HK-2 (cell line): ENCODE measurements at regions not wholly inside any gene's neighbourhood (a gene's known extent, or its start where the extent isn't known, plus 50 kb on each side); places are given as distances from the start of the nearest gene placed in this dataset.

Experiments used
- DNase-seq: peaks from one replicate; pipeline ENCODE4 v3.0.0-alpha.2; 2018; ENCODE audit not compliant: unreplicated experiment

- DNase-seq = no peak
These were observed 272.5 kb downstream of the DHX35 start for GRCh38 chr20:39234520-39235095.

GRCh38 chr20:39233755-39234154 is 271.6 kb downstream of the DHX35 start:
- no peak for DNase-seq

GRCh38 chr20:39227416-39227815 is 265.3 kb downstream of the DHX35 start:
- DNase-seq = no peak

- no peak for DNase-seq
These were observed 263.8 kb downstream of the DHX35 start for GRCh38 chr20:39225978-39226377.

GRCh38 chr20:39225536-39225935 is 263.4 kb downstream of the DHX35 start:
- no peak for DNase-seq

- no peak for DNase-seq
These were observed 260.0 kb downstream of the DHX35 start for GRCh38 chr20:39222101-39222500.

- no peak for DNase-seq
These were observed 254.1 kb downstream of the DHX35 start for GRCh38 chr20:39216195-39216594.

GRCh38 chr20:39214828-39215227 is 252.7 kb downstream of the DHX35 start:
- no peak for DNase-seq

GRCh38 chr20:39213476-39214145 is 251.5 kb downstream of the DHX35 start:
- DNase-seq = no peak

- DNase-seq = no peak
These were observed 249.1 kb downstream of the DHX35 start for GRCh38 chr20:39211060-39211748.

- DNase-seq = no peak
These were observed 248.3 kb downstream of the DHX35 start for GRCh38 chr20:39210341-39211036.

GRCh38 chr20:39206899-39207564 is 244.9 kb downstream of the DHX35 start:
- no peak for DNase-seq

- no peak for DNase-seq
These were observed 233.5 kb downstream of the DHX35 start for GRCh38 chr20:39195582-39196021.

- peak; percentile 8 for DNase-seq
These were observed 228.8 kb downstream of the DHX35 start for GRCh38 chr20:39190666-39191570.

- no peak for DNase-seq
These were observed 226.2 kb downstream of the DHX35 start for GRCh38 chr20:39188266-39188765.

GRCh38 chr20:39181490-39181889 is 219.3 kb downstream of the DHX35 start:
- DNase-seq = no peak

- DNase-seq = no peak
These were observed 214.3 kb downstream of the DHX35 start for GRCh38 chr20:39176457-39176856.

GRCh38 chr20:39170896-39171463 is 208.8 kb downstream of the DHX35 start:
- no peak for DNase-seq

- DNase-seq = no peak
These were observed 203.0 kb downstream of the DHX35 start for GRCh38 chr20:39165099-39165498.

GRCh38 chr20:39164642-39165041 is 202.5 kb downstream of the DHX35 start:
- no peak for DNase-seq
